SK-N-MC (cell line): ENCODE measurements at regions not wholly inside any gene's neighbourhood (a gene's known extent, or its start where the extent isn't known, plus 50 kb on each side); places are given as distances from the start of the nearest gene placed in this dataset.

ENCODE experiments used
- EZH2 ChIP-seq: fragments of 200-600 bp; sonication (generic); IDR thresholded peaks from one replicate; pipeline ENCODE4 v1.6.1; 2017; ENCODE audit warnings: antibody characterized with exemption
- POLR2AphosphoS5 ChIP-seq: IDR thresholded peaks from 2 replicates; pipeline ENCODE4 v1.6.1; 2012; ENCODE audit warnings: mild to moderate bottlenecking, low read depth, low read length, borderline replicate concordance

GRCh38 chr17:79387783-79388182, 223.1 kb downstream of the RBFOX3 start:
- TF ChIP-seq POLR2AphosphoS5 (no peak), EZH2 (no peak)
